ENCODE measurements at regions not wholly inside any gene's neighbourhood (a gene's known extent, or its start where the extent isn't known, plus 50 kb on each side); places are given as distances from the start of the nearest gene placed in this dataset.

- no peak for ATAC-seq (ENCODE audit: low read depth)
- Histone ChIP-seq H2BK5ac (ENCODE audit: low read depth, low read length, poor library complexity, severe bottlenecking) (no peak overlapping the region), H3K14ac (replicated peaks; ENCODE audit: low read depth, low read length) (no peak overlapping the region), H2BK15ac (ENCODE audit: low read depth, low read length) (no peak overlapping the region), H3K4me3 (ENCODE audit: insufficient read depth, low read depth, low read length) (no peak overlapping the region), H4K20me1 (ENCODE audit: insufficient read depth, low read length) (no peaks in the 10 kb centered on the region), H3K36me3 (ENCODE audit: control insufficient read depth, insufficient read depth, low read length) (no peaks in the 10 kb centered on the region), H3K79me1 (ENCODE audit: low read depth in 1 of 2, low read length in 2 of 2) (no peaks in the 10 kb centered on the region), H3K4me1 (ENCODE audit: control insufficient read depth, insufficient read depth, low read length) (no peaks in the 10 kb centered on the region), H2BK20ac (ENCODE audit: low read depth, low read length) (no peak overlapping the region), H3K4me2 (ENCODE audit: low read depth, low read length) (no peak overlapping the region), H3K9me3 (ENCODE audit: control insufficient read depth, insufficient read depth, low read length) (no peaks in the 10 kb centered on the region), H3K18ac (ENCODE audit: low read depth, low read length) (no peak overlapping the region), H3K9ac (ENCODE audit: low read depth, low read length) (no peak overlapping the region), H2AFZ (replicated peaks; ENCODE audit: low read length, poor library complexity) (no peak overlapping the region), H4K91ac (ENCODE audit: insufficient read depth, low read depth, low read length) (no peak overlapping the region), H3K4ac (ENCODE audit: low read depth, low read length) (no peak overlapping the region), H3K27ac (ENCODE audit: insufficient read depth, low read length) (no peak overlapping the region), H3K9me1 (ENCODE audit: insufficient read depth, low read length) (no peaks in the 10 kb centered on the region), H4K8ac (ENCODE audit: low read depth in 2 of 2, low read length in 2 of 2) (no peak overlapping the region), H4K5ac (ENCODE audit: low read depth, low read length) (no peak overlapping the region), H2AK5ac (ENCODE audit: low read depth, low read length) (no peak overlapping the region), H3K23ac (ENCODE audit: low read depth, low read length) (no peak overlapping the region), H2AK9ac (replicated peaks; ENCODE audit: low read depth, low read length, poor library complexity) (no peak overlapping the region), H3K27me3 (ENCODE audit: control insufficient read depth, insufficient read depth, low read length) (peaks cover 18% of the 10 kb centered on the region), H2BK120ac (ENCODE audit: low read depth, low read length) (no peak overlapping the region), H3K56ac (ENCODE audit: extremely low read depth, insufficient read depth, low read length) (no peak overlapping the region)
- intact Hi-C loops (cut with micrococcal nuclease), result no loop called here
- BruUV-seq (replicated peaks), result no TSS peak
- CTCF ChIA-PET, result no interaction called here
- WGBS, 2 experiments (ENCODE audit: extremely low coverage in 2 of 2, insufficient read length in 1 of 2), result no CpG with 5 or more reads among the region's 3 CpGs
- DNase-seq, result no peak
- in situ Hi-C loops (cut with MboI; ENCODE audit: low sequenced_read_pairs), result no loop called here
- POLR2A ChIA-PET (ENCODE audit: unreplicated experiment), result no interaction called here
- TF ChIP-seq ELK1 (IDR thresholded peaks at IDR 0.05; ENCODE audit: borderline replicate concordance, low read depth, low read length), result no peak
- no peak for TF ChIP-seq SMC3 (IDR thresholded peaks at IDR 0.05; ENCODE audit: low read depth, low read length)
- no peak for TF ChIP-seq RFX5 (IDR thresholded peaks at IDR 0.05; ENCODE audit: low read depth, low read length)
- TF ChIP-seq MAZ (IDR thresholded peaks at IDR 0.05; ENCODE audit: borderline replicate concordance, low read depth, low read length), result no peak
- TF ChIP-seq NFE2L2 (IDR thresholded peaks at IDR 0.05; ENCODE audit: low read depth, low read length), result no peak
- TF ChIP-seq RCOR1 (IDR thresholded peaks at IDR 0.05; ENCODE audit: insufficient replicate concordance, low read length), result no peak
- no peak for TF ChIP-seq CHD1 (IDR thresholded peaks at IDR 0.05; ENCODE audit: low read depth, low read length)
- TF ChIP-seq MXI1 (IDR thresholded peaks at IDR 0.05; ENCODE audit: borderline replicate concordance, low read depth, low read length), result no peak
- no peak for TF ChIP-seq POLR2A (IDR thresholded peaks at IDR 0.05; ENCODE audit: low read depth, low read length)
- dilution Hi-C loops (cut with HindIII; ENCODE audit: low sequenced_read_pairs, unreplicated experiment), result no loop called here
Measured at GRCh38 chr17:27985736-27986399, 56.6 kb upstream of the NLK start.
